HCT116 (cell line): ENCODE measurements at regions not wholly inside any gene's neighbourhood (a gene's known extent, or its start where the extent isn't known, plus 50 kb on each side); places are given as distances from the start of the nearest gene placed in this dataset.

Experiments used
- ATAC-seq: fragments of 200-7000 bp; cut with Tn5 transposase; 2 replicates; pipeline ENCODE4 v1.9.1; 2020; ENCODE audit warnings: mild to moderate bottlenecking, moderate library complexity
- BruUV-seq: library from RNA; stranded (reverse); fragments of 400-500 nt; replicated peaks from 2 replicates; lab custom pipeline; 2021; lab: Mats Ljungman, UMichigan
- CTCF ChIA-PET: fragments of 300-600 bp; sonication (Branson Sonifier 250); formaldehyde crosslinking; loops from one replicate; lab custom pipeline; 2021; ENCODE audit warnings: antibody characterized with exemption; lab: Charles Lee
- POLR2A ChIA-PET: fragments of 300-600, 350-600 bp; sonication (Branson Sonifier 250); formaldehyde crosslinking; loops from one replicate; lab custom pipeline; 2021; ENCODE audit warnings: antibody characterized with exemption; lab: Charles Lee
- RAD21 ChIA-PET, 2 experiments: fragments of 300-600 bp; sonication (Branson Sonifier 250); formaldehyde crosslinking; loops; one replicate each; lab custom pipeline; 2023; ENCODE audit warnings: low total read pairs in 2 of 2; ENCODE audit not compliant: uncharacterized antibody in 2 of 2, unreplicated experiment in 2 of 2, low non-redundant PET in 1 of 2; lab: Charles Lee
- DNase-seq: peaks from one replicate; pipeline ENCODE4 v3.0.0-alpha.2; 2010; ENCODE audit warnings: low read depth, low spot score
- H2AFZ ChIP-seq: fragments of 200-600 bp; shearing (Covaris generic), sonication (generic); 2 replicates; pipeline ENCODE4 v1.6.1; 2017; ENCODE audit warnings: low read depth, mixed run types, mixed read lengths, antibody characterized with exemption, low read length; ENCODE audit not compliant: poor library complexity, severe bottlenecking
- H3K27ac ChIP-seq: 2 replicates; pipeline ENCODE4 v1.5.1; 2012; ENCODE audit warnings: low read depth, low read length
- H3K27me3 ChIP-seq: fragments of 200-600 bp; sonication (generic); 2 replicates; pipeline ENCODE4 v1.6.1; 2016; ENCODE audit warnings: mixed run types, low read length, mixed read lengths; ENCODE audit not compliant: insufficient read depth
- H3K36me3 ChIP-seq, 2 experiments: fragments of 200-500 bp in 1 of 2; fragments of 200-600 bp in 1 of 2; sonication (Bioruptor generic) in 1 of 2; sonication (generic) in 1 of 2; 2 replicates each; pipeline versions ENCODE4 v1.5.1 to v1.6.1; 2014 to 2016; ENCODE audit warnings: low read length in 2 of 2, inconsistent platforms in 1 of 2, mixed read lengths in 1 of 2, mixed run types in 1 of 2; ENCODE audit not compliant: insufficient read depth in 2 of 2, control insufficient read depth in 1 of 2
- H3K4me1 ChIP-seq, 2 experiments: fragments of 200-600 bp in 1 of 2; sonication (generic) in 1 of 2; 2 replicates each; pipeline versions ENCODE4 v1.5.1 to v1.6.1; 2012 to 2017; ENCODE audit warnings: low read length in 2 of 2, inconsistent platforms in 1 of 2, mild to moderate bottlenecking in 1 of 2, mixed read lengths in 1 of 2, mixed run types in 1 of 2, moderate library complexity in 1 of 2; ENCODE audit not compliant: insufficient read depth in 2 of 2, control insufficient read depth in 1 of 2
- H3K4me2 ChIP-seq: fragments of 200-600 bp; sonication (generic); 2 replicates; pipeline ENCODE4 v1.6.1; 2017; ENCODE audit warnings: mixed run types, low read length, mixed read lengths
- H3K4me3 ChIP-seq, 2 experiments: fragments of 200-600 bp in 1 of 2; sonication (generic) in 1 of 2; replicated peaks in 1 of 2; 2 replicates each; pipeline ENCODE4 v1.5.1; 2011 to 2016; ENCODE audit warnings: low read length in 2 of 2, control low read depth in 1 of 2, low read depth in 1 of 2, mild to moderate bottlenecking in 1 of 2, mixed read lengths in 1 of 2, mixed run types in 1 of 2
- H3K79me2 ChIP-seq: fragments of 200-600 bp; sonication (generic); 2 replicates; pipeline ENCODE4 v1.6.1; 2017; ENCODE audit warnings: mild to moderate bottlenecking, mixed run types, low read length, moderate library complexity, mixed read lengths; ENCODE audit not compliant: insufficient read depth
- H3K9ac ChIP-seq: fragments of 200-600 bp; sonication (generic); 2 replicates; pipeline ENCODE4 v1.6.1; 2016; ENCODE audit warnings: low read length, mixed read lengths
- H3K9me2 ChIP-seq: fragments of 200-600 bp; sonication (generic), shearing (Covaris generic); 2 replicates; pipeline ENCODE4 v1.6.1; 2017; ENCODE audit warnings: mixed run types, mild to moderate bottlenecking, moderate library complexity; ENCODE audit not compliant: insufficient read depth
- H3K9me3 ChIP-seq, 2 experiments: fragments of 200-500 bp in 1 of 2; fragments of 200-600 bp in 1 of 2; sonication (Bioruptor generic) in 1 of 2; sonication (generic) in 1 of 2; 2 replicates each; pipeline ENCODE4 v1.6.1; 2014 to 2017; ENCODE audit warnings: low read length in 2 of 2, mixed read lengths in 2 of 2, inconsistent platforms in 1 of 2, low read depth in 1 of 2, mild to moderate bottlenecking in 1 of 2, mixed run types in 1 of 2, moderate library complexity in 1 of 2; ENCODE audit not compliant: control insufficient read depth in 1 of 2, insufficient read depth in 1 of 2
- H4K20me1 ChIP-seq: fragments of 200-600 bp; sonication (generic), shearing (Covaris generic); 2 replicates; pipeline ENCODE4 v1.6.1; 2017; ENCODE audit warnings: mixed run types, mild to moderate bottlenecking, moderate library complexity; ENCODE audit not compliant: insufficient read depth
- CBX3 ChIP-seq: IDR thresholded peaks from 2 replicates; pipeline ENCODE4 v1.6.1; 2012; ENCODE audit warnings: low read depth
- CEBPB ChIP-seq: IDR thresholded peaks from 2 replicates; pipeline ENCODE4 v1.6.1; 2012; ENCODE audit warnings: low read depth
- EZH2 ChIP-seq: fragments of 200-600 bp; sonication (generic); IDR thresholded peaks from 2 replicates; pipeline ENCODE4 v1.6.1; 2017; ENCODE audit warnings: antibody characterized with exemption, mixed run types
- EZH2phosphoT487 ChIP-seq: fragments of 200-600 bp; IDR thresholded peaks from 2 replicates; pipeline ENCODE4 v1.6.1; 2018; ENCODE audit warnings: antibody characterized with exemption, borderline replicate concordance
- FOSL1 ChIP-seq: IDR thresholded peaks from 2 replicates; pipeline ENCODE4 v1.6.1; 2012; ENCODE audit warnings: low read depth
- POLR2A ChIP-seq: IDR thresholded peaks from 2 replicates; pipeline ENCODE4 v1.7.0; 2011; ENCODE audit warnings: borderline replicate concordance; ENCODE audit not compliant: insufficient read depth, insufficient read length; ENCODE audit errors: extremely low read depth
- POLR2AphosphoS5 ChIP-seq: IDR thresholded peaks from 2 replicates; pipeline ENCODE4 v1.6.1; 2011; ENCODE audit warnings: mild to moderate bottlenecking, low read depth, low read length, moderate library complexity
- RAD21 ChIP-seq: IDR thresholded peaks from 2 replicates; pipeline ENCODE4 v1.6.1; 2012; ENCODE audit warnings: low read depth, mild to moderate bottlenecking
- SIN3A ChIP-seq: IDR thresholded peaks from 2 replicates; pipeline ENCODE4 v1.6.1; 2012; ENCODE audit warnings: low read depth
- SP1 ChIP-seq: IDR thresholded peaks from 2 replicates; pipeline ENCODE4 v1.6.1; 2012; ENCODE audit warnings: low read depth
- TCF7L2 ChIP-seq: IDR thresholded peaks from 2 replicates; pipeline ENCODE4 v1.7.0; 2011; ENCODE audit warnings: borderline replicate concordance, inconsistent platforms; ENCODE audit not compliant: insufficient read depth, insufficient read length; ENCODE audit errors: extremely low read depth
- ZFX ChIP-seq: fragments of 450-650 bp; IDR thresholded peaks from 2 replicates; pipeline ENCODE4 v1.6.1; 2017
- intact Hi-C: fragments of 100-400 bp; cut with micrococcal nuclease; formaldehyde crosslinking; loops from 2 replicates; pipeline ENCODE4 v1.10.0; 2022
- TF ChIP-seq, protein P1 (sequence below): IDR thresholded peaks from 2 replicates; pipeline ENCODE4 v1.6.1; 2012; ENCODE audit warnings: low read depth
- TF ChIP-seq, protein P2 (sequence below): IDR thresholded peaks from 2 replicates; pipeline ENCODE4 v1.6.1; 2012
- TF ChIP-seq, protein P3 (sequence below), 3 experiments: fragments of 200-600 bp in 1 of 3; sonication (generic) in 1 of 3; IDR thresholded peaks in 2 of 3; conservative IDR thresholded peaks in 1 of 3; 2 replicates each; pipeline ENCODE4 v1.5.1; 2012 to 2017; ENCODE audit warnings: low read depth in 2 of 3, low read length in 2 of 3, antibody characterized with exemption in 1 of 3, borderline replicate concordance in 1 of 3, control low read depth in 1 of 3, mild to moderate bottlenecking in 1 of 3, mixed read lengths in 1 of 3, mixed run types in 1 of 3, moderate library complexity in 1 of 3; ENCODE audit not compliant: insufficient read depth in 1 of 3
- TF ChIP-seq, protein P4 (sequence below): IDR thresholded peaks from 2 replicates; pipeline ENCODE4 v1.6.1; 2011; ENCODE audit warnings: mild to moderate bottlenecking, low read length, moderate library complexity; ENCODE audit not compliant: insufficient replicate concordance; ENCODE audit errors: extremely low read depth

DNA sequence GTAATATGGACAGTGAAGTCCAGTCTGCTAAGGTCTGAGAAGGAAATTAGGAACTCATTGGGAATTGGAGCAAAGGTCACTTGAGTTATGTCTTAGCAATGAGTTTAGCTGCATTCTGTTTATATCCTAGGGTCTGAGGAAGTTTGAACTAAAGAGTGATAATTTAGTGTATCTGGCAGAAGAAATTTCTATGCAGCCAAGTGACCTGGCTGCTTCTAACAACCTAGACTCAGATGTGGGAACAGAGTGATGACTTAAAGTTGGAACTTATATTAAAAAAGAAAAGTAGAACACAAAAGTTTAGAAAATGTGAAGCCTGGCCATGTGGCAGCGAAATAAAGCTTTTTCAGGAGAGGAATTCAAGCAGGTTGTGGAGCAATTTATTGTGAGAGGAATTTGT, 106.2 kb downstream of the PRDM9 start:
- TF ChIP-seq FOSL1: no peak
- TF ChIP-seq, protein P1, sequence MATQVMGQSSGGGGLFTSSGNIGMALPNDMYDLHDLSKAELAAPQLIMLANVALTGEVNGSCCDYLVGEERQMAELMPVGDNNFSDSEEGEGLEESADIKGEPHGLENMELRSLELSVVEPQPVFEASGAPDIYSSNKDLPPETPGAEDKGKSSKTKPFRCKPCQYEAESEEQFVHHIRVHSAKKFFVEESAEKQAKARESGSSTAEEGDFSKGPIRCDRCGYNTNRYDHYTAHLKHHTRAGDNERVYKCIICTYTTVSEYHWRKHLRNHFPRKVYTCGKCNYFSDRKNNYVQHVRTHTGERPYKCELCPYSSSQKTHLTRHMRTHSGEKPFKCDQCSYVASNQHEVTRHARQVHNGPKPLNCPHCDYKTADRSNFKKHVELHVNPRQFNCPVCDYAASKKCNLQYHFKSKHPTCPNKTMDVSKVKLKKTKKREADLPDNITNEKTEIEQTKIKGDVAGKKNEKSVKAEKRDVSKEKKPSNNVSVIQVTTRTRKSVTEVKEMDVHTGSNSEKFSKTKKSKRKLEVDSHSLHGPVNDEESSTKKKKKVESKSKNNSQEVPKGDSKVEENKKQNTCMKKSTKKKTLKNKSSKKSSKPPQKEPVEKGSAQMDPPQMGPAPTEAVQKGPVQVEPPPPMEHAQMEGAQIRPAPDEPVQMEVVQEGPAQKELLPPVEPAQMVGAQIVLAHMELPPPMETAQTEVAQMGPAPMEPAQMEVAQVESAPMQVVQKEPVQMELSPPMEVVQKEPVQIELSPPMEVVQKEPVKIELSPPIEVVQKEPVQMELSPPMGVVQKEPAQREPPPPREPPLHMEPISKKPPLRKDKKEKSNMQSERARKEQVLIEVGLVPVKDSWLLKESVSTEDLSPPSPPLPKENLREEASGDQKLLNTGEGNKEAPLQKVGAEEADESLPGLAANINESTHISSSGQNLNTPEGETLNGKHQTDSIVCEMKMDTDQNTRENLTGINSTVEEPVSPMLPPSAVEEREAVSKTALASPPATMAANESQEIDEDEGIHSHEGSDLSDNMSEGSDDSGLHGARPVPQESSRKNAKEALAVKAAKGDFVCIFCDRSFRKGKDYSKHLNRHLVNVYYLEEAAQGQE: no peak
- TF ChIP-seq, protein P2, sequence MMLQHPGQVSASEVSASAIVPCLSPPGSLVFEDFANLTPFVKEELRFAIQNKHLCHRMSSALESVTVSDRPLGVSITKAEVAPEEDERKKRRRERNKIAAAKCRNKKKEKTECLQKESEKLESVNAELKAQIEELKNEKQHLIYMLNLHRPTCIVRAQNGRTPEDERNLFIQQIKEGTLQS: no peak
- TF ChIP-seq CEBPB: no peak
- TF ChIP-seq ZFX: no peak
- no peak for TF ChIP-seq EZH2
- TF ChIP-seq TCF7L2: no peak
- no peak for TF ChIP-seq CBX3
- TF ChIP-seq, protein P3, sequence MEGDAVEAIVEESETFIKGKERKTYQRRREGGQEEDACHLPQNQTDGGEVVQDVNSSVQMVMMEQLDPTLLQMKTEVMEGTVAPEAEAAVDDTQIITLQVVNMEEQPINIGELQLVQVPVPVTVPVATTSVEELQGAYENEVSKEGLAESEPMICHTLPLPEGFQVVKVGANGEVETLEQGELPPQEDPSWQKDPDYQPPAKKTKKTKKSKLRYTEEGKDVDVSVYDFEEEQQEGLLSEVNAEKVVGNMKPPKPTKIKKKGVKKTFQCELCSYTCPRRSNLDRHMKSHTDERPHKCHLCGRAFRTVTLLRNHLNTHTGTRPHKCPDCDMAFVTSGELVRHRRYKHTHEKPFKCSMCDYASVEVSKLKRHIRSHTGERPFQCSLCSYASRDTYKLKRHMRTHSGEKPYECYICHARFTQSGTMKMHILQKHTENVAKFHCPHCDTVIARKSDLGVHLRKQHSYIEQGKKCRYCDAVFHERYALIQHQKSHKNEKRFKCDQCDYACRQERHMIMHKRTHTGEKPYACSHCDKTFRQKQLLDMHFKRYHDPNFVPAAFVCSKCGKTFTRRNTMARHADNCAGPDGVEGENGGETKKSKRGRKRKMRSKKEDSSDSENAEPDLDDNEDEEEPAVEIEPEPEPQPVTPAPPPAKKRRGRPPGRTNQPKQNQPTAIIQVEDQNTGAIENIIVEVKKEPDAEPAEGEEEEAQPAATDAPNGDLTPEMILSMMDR (IDR thresholded peaks at IDR 0.05 in 2 of 3, conservative IDR thresholded peaks at IDR 0.05 in 1 of 3; ENCODE audit: borderline replicate concordance in 1 of 3, insufficient read depth in 1 of 3, low read depth in 2 of 3, low read length in 2 of 3): no peak
- no peak for TF ChIP-seq SP1
- no peak for TF ChIP-seq EZH2phosphoT487
- TF ChIP-seq POLR2A: no peak
- TF ChIP-seq POLR2AphosphoS5: no peak
- TF ChIP-seq SIN3A: no peak
- TF ChIP-seq, protein P4, sequence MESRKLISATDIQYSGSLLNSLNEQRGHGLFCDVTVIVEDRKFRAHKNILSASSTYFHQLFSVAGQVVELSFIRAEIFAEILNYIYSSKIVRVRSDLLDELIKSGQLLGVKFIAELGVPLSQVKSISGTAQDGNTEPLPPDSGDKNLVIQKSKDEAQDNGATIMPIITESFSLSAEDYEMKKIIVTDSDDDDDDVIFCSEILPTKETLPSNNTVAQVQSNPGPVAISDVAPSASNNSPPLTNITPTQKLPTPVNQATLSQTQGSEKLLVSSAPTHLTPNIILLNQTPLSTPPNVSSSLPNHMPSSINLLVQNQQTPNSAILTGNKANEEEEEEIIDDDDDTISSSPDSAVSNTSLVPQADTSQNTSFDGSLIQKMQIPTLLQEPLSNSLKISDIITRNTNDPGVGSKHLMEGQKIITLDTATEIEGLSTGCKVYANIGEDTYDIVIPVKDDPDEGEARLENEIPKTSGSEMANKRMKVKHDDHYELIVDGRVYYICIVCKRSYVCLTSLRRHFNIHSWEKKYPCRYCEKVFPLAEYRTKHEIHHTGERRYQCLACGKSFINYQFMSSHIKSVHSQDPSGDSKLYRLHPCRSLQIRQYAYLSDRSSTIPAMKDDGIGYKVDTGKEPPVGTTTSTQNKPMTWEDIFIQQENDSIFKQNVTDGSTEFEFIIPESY: no peak
- TF ChIP-seq RAD21: no peak
- Histone ChIP-seq H3K4me2 (no peak overlapping the region), H3K36me3 (no peaks in the 10 kb centered on the region), H3K27ac (no peak overlapping the region), H3K9ac (no peak overlapping the region), H2AFZ (no peak overlapping the region), H3K9me2 (no peaks in the 10 kb centered on the region), H3K79me2 (no peaks in the 10 kb centered on the region), H3K27me3 (no peaks in the 10 kb centered on the region), H3K9me3 (peaks cover 13 to 29% of the 10 kb centered on the region in 2 experiments; a peak in 2 of 4 replicates), H4K20me1 (no peaks in the 10 kb centered on the region), H3K4me1 (no peaks in the 10 kb centered on the region), H3K4me3 (no peak overlapping the region)
- BruUV-seq: no TSS peak
- intact Hi-C loops: no loop called here
- ATAC-seq: no peak
- RAD21 ChIA-PET: no interaction called here
- no peak for DNase-seq
- POLR2A ChIA-PET: no interaction called here
- CTCF ChIA-PET: no interaction called here
